Uterus (tissue), 2 donors: ENCODE measurements at regions not wholly inside any gene's neighbourhood (a gene's known extent, or its start where the extent isn't known, plus 50 kb on each side); places are given as distances from the start of the nearest gene placed in this dataset.

Experiments used
- POLR2A ChIP-seq, 2 donors: fragments of 450-650 bp; IDR thresholded peaks; one replicate each; pipeline ENCODE4 v1.6.1; 2016; ENCODE audit warnings: antibody characterized with exemption in 2 of 2, mild to moderate bottlenecking in 1 of 2, moderate library complexity in 1 of 2
- TF ChIP-seq, protein P1 (sequence below), 4 experiments: fragments of 200-600 bp in 2 of 4; fragments of 450-650 bp in 2 of 4; sonication (generic) in 2 of 4; IDR thresholded peaks; one replicate each; pipeline ENCODE4 v1.5.1; 2016 to 2019; ENCODE audit warnings: antibody characterized with exemption in 4 of 4, mild to moderate bottlenecking in 2 of 4, moderate library complexity in 1 of 4

DNA sequence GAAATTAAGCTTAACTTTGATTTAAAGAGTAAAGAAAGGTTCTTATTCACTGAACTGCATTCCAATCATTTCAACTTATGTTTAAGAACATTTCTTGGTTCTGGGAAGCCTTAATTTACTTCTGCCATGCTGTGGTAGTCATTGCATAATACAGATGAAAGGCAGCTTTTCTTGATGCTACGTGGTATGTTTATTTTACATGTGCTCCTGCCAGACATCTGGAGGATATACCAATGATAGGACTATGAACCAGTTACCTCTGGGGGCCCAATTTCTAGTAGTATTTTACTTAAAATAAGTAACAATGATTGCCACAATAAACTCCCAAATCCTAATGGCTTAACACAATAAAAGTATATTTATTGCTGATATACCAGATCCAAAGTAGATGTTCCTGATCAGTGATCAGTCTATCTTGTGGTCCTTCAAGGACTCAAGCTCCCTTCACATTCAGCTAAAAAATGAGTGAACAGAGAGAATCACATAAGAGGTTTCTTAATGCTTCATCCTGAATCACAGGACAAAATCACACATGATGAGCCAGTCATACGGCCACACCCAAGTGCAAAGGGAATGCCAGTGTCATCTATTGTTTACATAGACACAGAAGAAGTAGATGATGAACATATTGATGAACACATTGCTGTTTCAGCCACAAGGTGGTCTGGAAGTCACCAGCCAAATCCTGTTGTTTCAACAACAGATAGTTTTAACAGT, 56.5 kb upstream of the CCN2 start:
- TF ChIP-seq, protein P1, sequence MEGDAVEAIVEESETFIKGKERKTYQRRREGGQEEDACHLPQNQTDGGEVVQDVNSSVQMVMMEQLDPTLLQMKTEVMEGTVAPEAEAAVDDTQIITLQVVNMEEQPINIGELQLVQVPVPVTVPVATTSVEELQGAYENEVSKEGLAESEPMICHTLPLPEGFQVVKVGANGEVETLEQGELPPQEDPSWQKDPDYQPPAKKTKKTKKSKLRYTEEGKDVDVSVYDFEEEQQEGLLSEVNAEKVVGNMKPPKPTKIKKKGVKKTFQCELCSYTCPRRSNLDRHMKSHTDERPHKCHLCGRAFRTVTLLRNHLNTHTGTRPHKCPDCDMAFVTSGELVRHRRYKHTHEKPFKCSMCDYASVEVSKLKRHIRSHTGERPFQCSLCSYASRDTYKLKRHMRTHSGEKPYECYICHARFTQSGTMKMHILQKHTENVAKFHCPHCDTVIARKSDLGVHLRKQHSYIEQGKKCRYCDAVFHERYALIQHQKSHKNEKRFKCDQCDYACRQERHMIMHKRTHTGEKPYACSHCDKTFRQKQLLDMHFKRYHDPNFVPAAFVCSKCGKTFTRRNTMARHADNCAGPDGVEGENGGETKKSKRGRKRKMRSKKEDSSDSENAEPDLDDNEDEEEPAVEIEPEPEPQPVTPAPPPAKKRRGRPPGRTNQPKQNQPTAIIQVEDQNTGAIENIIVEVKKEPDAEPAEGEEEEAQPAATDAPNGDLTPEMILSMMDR (IDR thresholded peaks at IDR 0.05), result no peak
- TF ChIP-seq POLR2A (IDR thresholded peaks at IDR 0.05), result no peak
